ENCODE measurements at regions not wholly inside any gene's neighbourhood (a gene's known extent, or its start where the extent isn't known, plus 50 kb on each side); places are given as distances from the start of the nearest gene placed in this dataset.
A peak's percentile ranks its signal among the peaks of the same experiment; 100 is the strongest.
"Not testable (repeated sequence)": the region's sequence is repeated elsewhere in the genome, so short reads cannot be mapped to it uniquely, and the experiment has no call there.

GRCh38 chr4:186837463-186837862, 113.8 kb upstream of the FAT1 start:
- H3K9me3 ChIP-seq (ENCODE audit: control insufficient read depth, low read length); DNase-seq; H3K4me3 ChIP-seq (ENCODE audit: low read length); H3K27ac ChIP-seq (ENCODE audit: low read length); H3K4me1 ChIP-seq (ENCODE audit: control insufficient read depth, insufficient read depth, low read length); H3K27me3 ChIP-seq (ENCODE audit: control insufficient read depth, insufficient read depth); ATAC-seq; intact Hi-C loops (cut with DNase I): not testable (repeated sequence)
- 78% methylated on average over 3 of the region's 3 CpGs for WGBS

GRCh38 chr4:186838295-186838694, 114.6 kb upstream of the FAT1 start:
- Histone ChIP-seq H3K4me1 (ENCODE audit: control insufficient read depth, insufficient read depth, low read length) (no peaks in the 10 kb centered on the region), H3K27ac (ENCODE audit: low read length) (no peak overlapping the region), H3K27me3 (ENCODE audit: control insufficient read depth, insufficient read depth) (no peaks in the 10 kb centered on the region), H3K4me3 (ENCODE audit: low read length) (no peak overlapping the region), H3K9me3 (ENCODE audit: control insufficient read depth, low read length) (no peaks in the 10 kb centered on the region)
- intact Hi-C loops (cut with DNase I): no loop called here
- no peak for ATAC-seq
- WGBS: 98% methylated on average over 2 of the region's 2 CpGs
- DNase-seq: no peak

- no peaks in the 10 kb centered on the region for H3K9me3 ChIP-seq (ENCODE audit: control insufficient read depth, low read length)
- 60% methylated on average over 11 of the region's 11 CpGs for WGBS
- no peaks in the 10 kb centered on the region for H3K4me1 ChIP-seq (ENCODE audit: control insufficient read depth, insufficient read depth, low read length)
- peak overlapping the region; percentile 0 for H3K4me3 ChIP-seq (ENCODE audit: low read length)
- no peaks in the 10 kb centered on the region for H3K27me3 ChIP-seq (ENCODE audit: control insufficient read depth, insufficient read depth)
- peak; percentile 60 to 76 for ATAC-seq
- intact Hi-C loops (cut with DNase I): no loop called here
- peak; percentile 24 to 69 (median 58) for DNase-seq
- H3K27ac ChIP-seq (ENCODE audit: low read length): peak overlapping the region; percentile 11
Measured at GRCh38 chr4:186839122-186840037, 115.7 kb upstream of the FAT1 start.

GRCh38 chr4:186840222-186840701, 116.6 kb upstream of the FAT1 start:
- Histone ChIP-seq H3K27me3 (ENCODE audit: control insufficient read depth, insufficient read depth) (no peaks in the 10 kb centered on the region), H3K9me3 (ENCODE audit: control insufficient read depth, low read length) (no peaks in the 10 kb centered on the region), H3K4me3 (ENCODE audit: low read length) (peak overlapping the region; percentile 0), H3K4me1 (ENCODE audit: control insufficient read depth, insufficient read depth, low read length) (peaks cover 1% of the 10 kb centered on the region), H3K27ac (ENCODE audit: low read length) (no peak overlapping the region)
- peak; percentile 86 to 93 for ATAC-seq
- intact Hi-C loops (cut with DNase I): no loop called here
- WGBS: 71% methylated on average over 7 of the region's 7 CpGs
- peak; percentile 54 to 82 (median 75) for DNase-seq

- Histone ChIP-seq H3K4me3 (ENCODE audit: low read length) (no peak overlapping the region), H3K27me3 (ENCODE audit: control insufficient read depth, insufficient read depth) (no peaks in the 10 kb centered on the region), H3K27ac (ENCODE audit: low read length) (no peak overlapping the region), H3K9me3 (ENCODE audit: control insufficient read depth, low read length) (no peaks in the 10 kb centered on the region), H3K4me1 (ENCODE audit: control insufficient read depth, insufficient read depth, low read length) (peaks cover 1% of the 10 kb centered on the region)
- 82% methylated on average over 21 of the region's 21 CpGs for WGBS
- intact Hi-C loops (cut with DNase I): no loop called here
- DNase-seq (peak; percentile 41 to 78 (median 72)), ATAC-seq (peak in 1 of 2 donors; percentile 18)
Measured at GRCh38 chr4:186840771-186841301, 117.2 kb upstream of the FAT1 start.

GRCh38 chr4:186844059-186844681, 120.5 kb upstream of the FAT1 start:
- Histone ChIP-seq H3K4me3 (ENCODE audit: low read length) (no peak overlapping the region), H3K27ac (ENCODE audit: low read length) (no peak overlapping the region), H3K4me1 (ENCODE audit: control insufficient read depth, insufficient read depth, low read length) (peaks cover 1% of the 10 kb centered on the region), H3K9me3 (ENCODE audit: control insufficient read depth, low read length) (no peaks in the 10 kb centered on the region), H3K27me3 (ENCODE audit: control insufficient read depth, insufficient read depth) (no peaks in the 10 kb centered on the region)
- intact Hi-C loops (cut with DNase I): no loop called here
- peak; percentile 24 to 71 (median 44) for DNase-seq
- ATAC-seq: peak; percentile 68 to 79
- 25% methylated on average over 8 of the region's 8 CpGs for WGBS

GRCh38 chr4:186845137-186845842, 121.6 kb upstream of the FAT1 start:
- Histone ChIP-seq H3K9me3 (ENCODE audit: control insufficient read depth, low read length) (peaks cover 1% of the 10 kb centered on the region), H3K27me3 (ENCODE audit: control insufficient read depth, insufficient read depth) (no peaks in the 10 kb centered on the region), H3K4me3 (ENCODE audit: low read length) (no peak overlapping the region), H3K4me1 (ENCODE audit: control insufficient read depth, insufficient read depth, low read length) (peaks cover 1% of the 10 kb centered on the region), H3K27ac (ENCODE audit: low read length) (peak overlapping the region; percentile 59)
- intact Hi-C loops (cut with DNase I): no loop called here
- DNase-seq (peak; percentile 16 to 41 (median 39)), ATAC-seq (peak; percentile 52 to 84)
- 50% methylated on average over 9 of the region's 9 CpGs for WGBS

- Histone ChIP-seq H3K4me3 (ENCODE audit: low read length) (no peak overlapping the region), H3K4me1 (ENCODE audit: control insufficient read depth, insufficient read depth, low read length) (peaks cover 1% of the 10 kb centered on the region), H3K27ac (ENCODE audit: low read length) (no peak overlapping the region), H3K27me3 (ENCODE audit: control insufficient read depth, insufficient read depth) (no peaks in the 10 kb centered on the region), H3K9me3 (ENCODE audit: control insufficient read depth, low read length) (peaks cover 2% of the 10 kb centered on the region)
- ATAC-seq (no peak), DNase-seq (no peak)
- intact Hi-C loops (cut with DNase I): no loop called here
- 63% methylated on average over 3 of the region's 3 CpGs for whole genome bisulfite sequencing
Measured at GRCh38 chr4:186846426-186846825, 122.8 kb upstream of the FAT1 start.

GRCh38 chr4:186847429-186848131, 123.9 kb upstream of the FAT1 start:
- intact Hi-C loops (cut with DNase I); H3K27me3 ChIP-seq (ENCODE audit: control insufficient read depth, insufficient read depth); ATAC-seq; H3K27ac ChIP-seq (ENCODE audit: low read length); H3K4me1 ChIP-seq (ENCODE audit: control insufficient read depth, insufficient read depth, low read length); H3K9me3 ChIP-seq (ENCODE audit: control insufficient read depth, low read length); H3K4me3 ChIP-seq (ENCODE audit: low read length); DNase-seq: not testable (repeated sequence)
- 95% methylated on average over 3 of the region's 3 CpGs for whole genome bisulfite sequencing

GRCh38 chr4:186848437-186848836, 124.8 kb upstream of the FAT1 start:
- Histone ChIP-seq H3K27ac (ENCODE audit: low read length) (no peak overlapping the region), H3K9me3 (ENCODE audit: control insufficient read depth, low read length) (peaks cover 2% of the 10 kb centered on the region), H3K4me1 (ENCODE audit: control insufficient read depth, insufficient read depth, low read length) (peaks cover 1% of the 10 kb centered on the region), H3K4me3 (ENCODE audit: low read length) (no peak overlapping the region), H3K27me3 (ENCODE audit: control insufficient read depth, insufficient read depth) (no peaks in the 10 kb centered on the region)
- ATAC-seq (no peak), DNase-seq (no peak)
- intact Hi-C loops (cut with DNase I): no loop called here

All from right cardiac atrium (tissue), 5 donors.